GM21360 (cell line): ENCODE measurements at regions not wholly inside any gene's neighbourhood (a gene's known extent, or its start where the extent isn't known, plus 50 kb on each side); places are given as distances from the start of the nearest gene placed in this dataset.
A peak's percentile ranks its signal among the peaks of the same experiment; 100 is the strongest.

Experiments
- ATAC-seq: cut with Tn5 transposase; IDR thresholded peaks from one replicate; pipeline ENCODE4 v1.9.1; 2021; ENCODE audit warnings: mild to moderate bottlenecking, moderate library complexity; ENCODE audit not compliant: unreplicated experiment

DNA sequence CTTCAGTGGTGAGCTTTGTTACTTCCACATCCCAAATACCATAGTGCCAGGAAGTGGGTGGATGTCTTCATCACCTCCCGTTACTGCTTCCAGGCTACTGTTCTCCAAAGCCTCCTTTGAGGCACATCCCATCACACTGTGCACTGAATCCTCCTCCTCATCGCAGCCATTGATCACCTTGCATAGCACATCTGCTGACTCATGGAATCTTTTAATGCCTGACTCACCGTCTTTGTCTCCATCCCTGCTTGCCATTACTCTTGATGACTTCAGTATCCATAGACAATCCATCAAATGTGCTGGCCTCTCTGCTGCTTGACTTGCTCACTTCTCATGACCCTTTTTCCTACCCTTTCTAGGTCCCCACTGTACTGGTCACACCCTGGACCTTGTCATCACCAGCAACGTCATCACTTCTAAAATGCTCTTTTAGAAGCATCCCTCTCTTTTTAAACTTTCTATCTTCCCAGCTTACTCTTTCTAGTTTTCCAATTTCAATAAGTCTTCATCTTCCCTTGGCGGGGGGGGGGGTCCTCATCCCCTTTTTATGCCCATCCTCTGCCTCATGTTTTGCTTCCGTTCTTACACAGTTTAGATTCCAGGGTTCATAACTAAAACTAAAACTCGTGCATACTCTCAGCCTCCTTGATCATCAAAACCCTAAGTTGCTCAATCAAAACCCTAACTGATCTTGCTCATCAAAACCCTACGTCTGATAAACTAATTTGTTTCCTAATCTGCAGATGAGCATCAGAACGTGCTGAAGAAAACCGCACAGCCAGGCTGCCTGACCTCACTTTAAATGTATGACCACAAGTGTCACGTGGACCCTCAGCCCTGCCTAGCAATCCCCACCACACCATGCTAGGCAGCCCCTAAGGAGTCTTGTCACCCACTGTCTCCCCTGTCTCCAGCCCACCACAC is 289.7 kb upstream of the ZFHX3 start:
- no peak for ATAC-seq

DNA sequence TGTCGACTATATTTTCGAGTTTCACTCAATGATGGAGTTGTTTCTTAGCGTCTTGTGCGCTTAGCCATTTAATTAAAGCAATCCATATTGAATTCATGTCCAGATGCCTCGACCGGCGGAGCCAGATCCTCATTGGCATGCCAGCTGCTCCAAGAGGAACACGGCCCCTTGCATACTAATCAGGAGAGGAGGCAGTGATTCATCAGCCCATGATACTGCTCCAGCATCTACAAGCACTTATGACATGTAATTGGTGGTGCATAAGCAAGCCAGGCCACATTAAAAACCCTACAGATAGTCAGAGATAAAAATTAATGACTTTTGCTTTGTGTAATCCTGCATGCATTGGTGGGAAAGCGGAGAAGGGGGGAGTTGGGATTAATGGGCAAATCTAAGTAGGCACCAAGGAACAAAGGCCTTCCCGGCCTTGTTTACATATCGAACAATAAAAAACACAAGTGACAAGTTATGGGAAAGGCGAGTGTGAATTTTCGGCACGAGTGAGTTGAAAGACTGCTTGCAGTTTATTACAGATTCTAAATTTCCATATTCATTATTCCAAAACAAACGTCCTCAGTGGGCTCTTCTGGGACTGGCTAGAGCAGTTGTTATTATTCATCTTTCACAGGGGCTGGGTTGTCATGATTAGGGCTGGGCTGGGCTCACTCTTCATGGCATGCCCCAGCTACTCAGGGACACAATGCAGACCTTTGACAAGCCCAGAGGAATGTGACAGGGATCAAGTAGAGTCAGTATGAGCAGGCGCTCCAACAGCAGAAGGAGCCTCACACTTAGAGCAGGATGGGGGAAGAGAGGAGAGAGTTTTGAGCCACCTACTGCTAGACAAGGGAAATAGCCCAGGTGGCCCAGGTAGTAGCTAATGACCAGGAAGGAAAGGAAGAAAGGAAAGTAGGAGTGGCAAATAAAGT is 281.7 kb upstream of the ZFHX3 start:
- ATAC-seq: no peak

DNA sequence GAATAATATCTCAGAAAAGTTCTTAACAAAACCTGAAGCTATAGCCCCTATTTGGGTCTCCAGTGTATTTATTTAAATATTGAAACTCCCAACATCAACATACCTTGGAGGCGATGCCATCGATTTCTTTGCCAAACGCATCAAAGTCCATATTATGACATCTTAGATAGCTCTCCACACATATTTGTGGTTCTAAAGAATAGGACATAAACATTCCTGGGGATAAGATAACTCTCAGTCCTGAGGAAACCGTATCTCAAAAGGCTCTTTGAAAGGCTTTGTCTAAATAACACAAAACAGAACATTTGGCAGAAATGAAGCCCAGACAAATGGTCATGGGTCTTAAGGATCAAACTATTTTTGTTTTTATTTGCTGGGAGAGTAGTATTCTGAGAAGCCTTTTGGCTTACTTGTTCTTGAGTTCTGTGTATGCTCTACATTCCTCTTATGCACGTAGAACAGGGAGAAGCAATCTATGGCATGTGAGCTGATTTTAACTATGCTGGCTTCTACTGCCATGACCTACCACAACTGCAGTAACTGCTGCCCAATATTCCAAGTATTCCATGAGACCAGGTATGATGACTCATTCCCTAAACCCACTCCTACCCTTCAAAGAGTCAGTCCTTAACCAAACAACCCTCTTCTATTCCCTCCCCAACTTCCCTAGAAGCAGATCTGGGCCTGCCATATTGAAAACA is 279.0 kb upstream of the ZFHX3 start:
- ATAC-seq: no peak

DNA sequence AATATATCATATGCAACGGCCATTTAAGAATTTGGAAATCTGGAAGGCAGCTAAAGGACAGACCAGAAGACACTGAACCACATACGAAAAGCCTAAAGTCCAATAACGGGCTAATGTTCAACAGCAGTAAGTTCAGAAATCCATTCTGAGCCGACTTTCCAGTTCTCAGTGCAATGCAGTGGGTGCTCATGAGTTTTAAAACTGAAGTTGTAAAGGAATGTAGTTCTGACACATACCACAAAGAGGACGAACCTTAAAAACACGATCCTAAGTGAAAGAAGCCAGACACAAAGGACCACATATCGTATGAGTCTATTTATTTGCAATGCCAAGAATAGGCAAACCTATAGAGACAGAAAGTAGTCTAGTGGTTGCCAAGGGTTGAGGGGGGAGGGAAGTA is 278.3 kb upstream of the ZFHX3 start:
- no peak for ATAC-seq

DNA sequence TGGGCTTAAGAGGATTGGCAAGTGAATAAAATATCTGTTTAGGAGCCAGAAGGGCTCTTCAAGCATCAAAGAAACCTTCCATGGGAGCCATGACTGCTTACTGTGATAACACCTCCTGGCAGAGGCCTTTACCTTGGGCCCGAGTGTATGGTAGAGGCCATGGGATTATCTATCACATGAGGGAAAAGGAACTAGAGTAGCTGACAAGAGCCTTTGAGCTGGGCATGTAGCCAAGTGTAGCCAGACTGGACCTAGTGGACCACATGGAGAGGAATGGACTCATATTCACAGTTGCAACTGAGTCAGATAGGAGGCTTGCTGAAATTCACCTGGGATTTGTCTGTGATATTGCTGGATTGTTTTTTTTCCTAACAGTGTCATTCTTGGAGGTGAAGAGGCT is 276.0 kb upstream of the ZFHX3 start:
- no peak for ATAC-seq

DNA sequence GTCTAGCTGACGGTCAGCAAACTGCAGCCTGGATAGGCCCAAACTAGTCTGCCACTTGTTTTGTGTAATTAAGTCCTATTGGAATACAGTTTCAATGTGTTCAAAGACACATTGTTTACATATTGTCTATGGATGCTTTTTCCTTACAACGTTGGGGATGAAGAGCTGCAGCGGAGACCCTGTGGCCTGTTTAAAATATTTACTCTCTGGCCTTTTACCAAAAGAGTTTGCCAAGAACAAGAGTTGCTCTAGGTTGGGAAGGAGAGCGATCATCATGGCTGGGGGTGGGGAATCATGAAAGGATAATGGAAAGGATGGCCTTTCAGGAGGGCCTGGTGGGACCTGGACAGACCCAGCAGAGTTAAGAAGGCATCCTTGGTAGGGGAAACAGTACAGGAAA is 274.9 kb upstream of the ZFHX3 start:
- ATAC-seq: no peak

DNA sequence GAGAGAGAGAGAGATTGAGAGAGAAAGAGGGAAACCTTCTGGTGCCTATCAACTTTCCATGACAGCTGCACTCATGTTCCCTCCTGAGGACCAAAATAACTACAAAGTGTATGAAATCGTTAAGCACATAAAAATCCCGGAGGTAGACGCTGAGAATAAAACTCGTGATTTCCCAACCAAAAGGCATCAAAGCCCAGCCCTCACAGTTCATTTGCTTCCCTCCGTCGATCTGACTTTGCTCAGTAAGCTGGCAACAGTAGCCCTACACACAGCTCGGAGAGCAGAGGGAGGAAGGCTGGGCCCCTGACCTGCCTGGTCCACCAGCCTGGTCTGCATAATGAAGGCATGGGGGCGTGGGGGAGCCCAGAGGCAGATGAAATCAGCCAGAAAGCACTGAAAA is 273.9 kb upstream of the ZFHX3 start:
- no peak for ATAC-seq

DNA sequence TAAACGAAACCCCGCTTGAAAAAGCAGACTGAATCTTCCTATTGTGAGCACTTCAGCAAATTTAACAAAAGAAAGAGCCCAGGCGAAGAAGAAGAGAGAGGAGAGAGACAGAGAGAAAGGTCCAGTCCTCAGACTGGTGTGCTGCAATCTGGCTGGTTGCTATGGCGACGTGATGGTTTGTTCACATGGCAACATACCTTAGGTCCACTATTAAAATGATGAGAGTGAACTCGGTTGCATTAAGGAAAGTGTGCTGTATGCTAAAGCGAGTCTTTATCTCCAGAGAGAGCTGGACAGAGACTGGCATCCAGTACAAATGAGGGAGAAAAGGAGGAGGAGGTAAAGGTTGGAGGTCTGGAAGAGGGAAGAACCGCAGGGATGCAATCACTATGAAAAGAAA is 271.8 kb upstream of the ZFHX3 start:
- ATAC-seq: no peak

DNA sequence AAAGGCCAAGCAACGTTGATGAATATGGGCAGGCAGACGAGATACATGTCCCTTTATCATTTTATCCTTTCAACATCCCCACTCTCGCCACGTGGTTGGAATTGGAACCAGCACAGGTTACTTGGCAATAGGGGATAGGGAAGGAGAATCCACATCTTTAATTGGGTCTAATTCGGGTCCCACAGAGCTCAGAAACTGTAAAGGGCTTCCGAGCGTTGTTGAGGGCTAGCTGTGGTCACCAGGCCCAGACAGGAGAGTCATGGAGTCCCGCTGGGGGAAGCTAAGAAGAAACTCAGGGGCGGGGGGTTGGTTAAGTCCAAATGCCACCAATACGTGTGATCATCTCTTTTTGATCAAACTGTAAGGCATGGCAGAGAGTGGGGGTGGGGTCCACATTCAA is 271.3 kb upstream of the ZFHX3 start:
- no peak for ATAC-seq

DNA sequence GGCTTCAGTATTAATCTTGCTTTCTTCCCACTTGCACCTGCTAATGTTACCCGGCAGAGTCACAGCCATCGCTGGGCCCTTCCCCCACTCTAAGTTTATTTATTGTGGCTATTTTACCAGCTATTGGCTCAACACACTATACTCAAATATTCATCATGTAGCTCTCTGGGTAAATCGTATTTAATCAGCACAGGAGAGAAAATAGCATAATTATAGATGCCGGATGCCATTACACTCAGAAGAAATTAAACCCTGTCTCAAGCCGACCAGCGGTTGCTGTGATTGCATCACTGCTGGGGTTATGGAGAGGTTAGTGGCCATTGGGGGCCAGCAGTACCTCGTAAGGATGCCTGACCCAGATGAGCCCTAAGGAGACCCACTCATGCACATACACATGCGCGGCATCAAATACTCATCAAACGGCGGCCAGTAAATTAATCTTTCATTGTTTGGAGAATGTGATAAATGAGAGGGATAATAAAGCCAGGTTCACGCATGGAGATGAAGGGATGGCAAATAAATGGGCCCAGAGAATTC is 269.5 kb upstream of the ZFHX3 start:
- ATAC-seq: no peak

DNA sequence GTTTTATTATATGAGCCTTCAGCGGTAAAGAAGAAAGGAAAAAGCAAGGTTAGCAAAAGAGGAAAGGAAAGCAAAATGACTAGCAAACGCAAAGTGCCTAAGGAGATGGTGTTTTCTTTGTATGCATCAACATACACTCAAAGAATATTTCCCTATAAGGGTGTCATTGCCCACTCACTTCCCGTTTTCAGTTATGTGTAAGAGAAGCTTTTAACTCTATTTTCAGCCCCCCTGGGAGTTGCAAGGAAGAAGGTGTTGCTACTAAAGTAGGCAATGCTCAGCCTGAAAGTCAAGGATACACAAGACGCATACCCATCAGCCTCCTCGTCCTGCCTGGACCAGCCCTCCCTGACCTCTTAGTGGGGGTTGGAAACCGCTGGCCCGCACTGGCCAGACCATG is 267.7 kb upstream of the ZFHX3 start:
- ATAC-seq: peak; percentile 92

DNA sequence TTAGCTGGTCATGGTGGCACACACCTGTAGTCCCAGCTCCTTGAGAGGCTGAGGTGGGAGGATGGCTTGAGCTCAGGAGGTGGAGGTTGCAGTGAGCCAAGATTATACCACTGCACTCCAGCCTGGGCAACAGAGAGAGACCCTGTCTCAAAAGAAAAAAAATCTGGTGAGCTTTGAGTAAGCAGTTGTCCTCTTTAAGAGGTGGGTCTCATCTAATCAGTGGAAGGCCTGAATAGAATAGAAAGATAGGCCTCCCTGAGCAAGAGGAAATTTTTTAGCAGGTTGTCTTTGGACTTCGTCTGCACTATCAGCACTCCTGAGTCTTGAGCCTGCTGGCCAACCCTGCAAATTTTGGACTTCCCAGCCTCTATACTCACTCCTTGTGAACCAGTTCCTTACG is 266.0 kb upstream of the ZFHX3 start:
- no peak for ATAC-seq

DNA sequence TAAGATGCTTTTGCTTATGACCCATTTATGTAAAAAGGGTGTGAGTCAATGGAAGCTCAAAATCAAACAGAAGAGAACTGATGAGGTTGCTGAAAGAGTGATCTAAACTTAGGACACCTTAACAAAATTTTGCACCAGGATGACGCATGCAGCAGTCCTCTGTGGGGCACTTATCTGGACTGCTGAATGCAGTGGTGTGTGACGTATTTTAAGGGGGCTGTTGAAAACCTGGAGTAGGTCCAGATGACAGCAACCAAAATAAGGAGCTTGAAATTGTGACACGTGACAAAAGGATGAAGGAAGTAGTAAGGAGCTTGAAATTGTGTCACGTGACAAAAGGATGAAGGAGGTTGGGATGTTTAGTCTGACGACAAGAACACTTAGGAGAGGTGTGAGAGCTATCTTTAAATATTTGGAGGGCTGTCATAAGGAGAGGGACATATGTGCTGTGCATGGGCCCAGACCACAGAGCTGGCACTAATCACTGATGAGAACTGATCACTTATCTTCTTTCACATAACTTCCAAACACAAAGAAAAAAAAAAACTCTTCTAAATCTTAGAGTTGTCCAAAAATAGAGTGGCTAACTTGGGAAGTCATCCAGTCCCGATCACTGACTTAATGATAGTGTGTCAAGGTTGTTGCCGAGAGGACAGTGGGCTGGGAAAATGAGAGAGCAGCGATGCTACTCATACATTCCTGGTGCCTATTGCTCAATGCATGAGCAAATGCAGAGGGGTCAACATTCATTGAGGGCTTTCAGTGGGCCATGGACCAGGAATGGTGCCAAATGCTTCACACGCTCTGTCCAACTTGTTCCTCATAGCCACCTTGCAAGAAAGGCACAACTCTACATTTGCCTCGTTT is 264.2 kb upstream of the ZFHX3 start:
- no peak for ATAC-seq

DNA sequence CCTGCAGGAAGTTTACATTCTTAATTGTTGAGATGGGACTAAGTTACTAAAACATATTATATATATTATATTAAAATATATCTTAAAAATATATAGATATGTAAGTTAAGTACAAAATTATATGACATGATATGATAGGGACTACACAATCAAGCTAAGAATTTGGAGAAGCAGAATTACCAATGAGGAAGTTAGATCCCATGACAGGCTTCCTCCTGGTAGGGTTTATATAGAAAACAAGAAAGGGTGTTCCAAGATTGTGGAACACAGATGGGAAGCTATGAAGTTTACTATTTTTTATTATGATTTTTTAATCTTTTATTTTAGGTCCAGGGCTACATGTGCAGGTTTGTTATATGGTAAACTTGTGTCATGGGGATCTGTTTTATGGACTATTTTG is 260.8 kb upstream of the ZFHX3 start:
- no peak for ATAC-seq

DNA sequence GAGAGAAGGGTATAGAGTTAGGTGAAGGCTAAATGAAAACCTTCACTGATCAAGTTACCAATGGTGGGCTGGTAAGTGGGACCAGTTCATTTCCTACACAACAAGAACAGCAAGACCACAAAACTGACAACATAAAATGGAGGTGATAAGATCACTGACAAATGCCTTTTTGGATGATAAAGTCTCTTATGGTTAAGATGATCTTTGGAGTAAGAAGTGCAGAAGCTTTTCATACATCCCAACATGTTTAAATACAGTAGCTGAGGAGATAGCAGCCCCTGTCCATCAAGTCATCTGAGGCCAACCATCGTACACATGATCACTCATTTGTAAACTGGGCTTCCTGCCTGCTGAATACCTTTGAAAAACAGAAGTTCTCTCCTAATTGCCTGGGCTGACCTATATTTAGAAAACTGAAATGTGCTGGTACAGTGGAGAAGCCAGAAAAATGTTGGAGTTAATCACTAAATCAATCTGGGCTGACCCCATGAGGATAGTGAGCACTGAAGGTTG is 259.0 kb upstream of the ZFHX3 start:
- ATAC-seq: no peak

DNA sequence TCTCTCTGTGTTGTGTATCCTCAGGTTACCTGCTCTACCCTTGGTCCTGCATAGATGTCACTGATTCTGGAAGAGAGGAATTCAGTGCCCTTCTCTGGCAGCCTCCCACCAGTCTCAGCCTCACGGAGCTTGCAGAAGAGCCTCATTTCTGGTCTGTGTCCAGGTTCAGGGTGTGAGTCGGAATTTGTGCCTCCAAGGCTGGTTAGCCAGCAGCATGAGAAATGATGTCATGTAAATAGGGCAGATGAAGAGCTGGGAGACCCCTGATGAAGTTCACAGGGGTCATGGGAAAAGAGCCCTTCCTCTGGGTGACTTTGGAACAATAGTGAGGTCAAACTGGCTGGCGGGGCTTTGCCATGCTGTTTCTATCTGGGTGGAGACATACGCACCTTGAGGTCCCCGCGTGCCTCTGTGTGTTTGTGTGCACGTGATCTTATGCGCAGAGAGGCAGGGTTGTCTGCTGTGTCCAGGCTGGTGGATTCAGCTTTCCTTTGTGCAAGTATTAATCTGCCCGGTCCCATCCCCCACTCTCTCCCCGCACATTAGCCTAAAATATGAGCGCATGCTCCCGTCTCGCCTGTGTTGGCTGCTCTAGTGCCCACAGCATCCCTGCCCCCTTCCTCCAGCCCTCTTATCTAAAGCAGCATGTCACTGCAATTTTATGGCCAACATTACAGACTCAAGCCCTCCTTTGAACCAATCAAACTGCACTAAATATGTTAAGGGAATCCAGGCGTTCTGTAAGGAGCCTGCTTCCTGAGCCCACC is 256.3 kb upstream of the ZFHX3 start:
- ATAC-seq: no peak

DNA sequence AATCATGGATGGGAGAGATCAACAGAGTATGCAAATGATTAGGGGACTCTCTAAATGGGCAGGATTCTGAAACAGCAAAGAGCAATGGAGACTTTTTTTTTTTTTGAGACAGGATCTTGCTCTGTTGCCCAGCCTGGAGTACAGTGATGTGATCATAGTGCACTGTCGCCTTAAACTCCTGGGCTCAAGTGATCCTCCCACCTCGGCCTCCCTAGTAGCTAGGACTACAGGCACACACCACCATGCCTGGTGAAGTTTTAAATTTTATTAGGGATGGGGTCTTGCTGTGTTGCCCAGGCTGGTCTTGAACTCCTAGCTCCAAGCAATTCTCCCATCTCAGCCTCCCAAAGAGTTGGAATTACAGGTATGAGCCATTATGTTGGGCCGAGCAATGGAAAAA is 255.0 kb upstream of the ZFHX3 start:
- no peak for ATAC-seq

DNA sequence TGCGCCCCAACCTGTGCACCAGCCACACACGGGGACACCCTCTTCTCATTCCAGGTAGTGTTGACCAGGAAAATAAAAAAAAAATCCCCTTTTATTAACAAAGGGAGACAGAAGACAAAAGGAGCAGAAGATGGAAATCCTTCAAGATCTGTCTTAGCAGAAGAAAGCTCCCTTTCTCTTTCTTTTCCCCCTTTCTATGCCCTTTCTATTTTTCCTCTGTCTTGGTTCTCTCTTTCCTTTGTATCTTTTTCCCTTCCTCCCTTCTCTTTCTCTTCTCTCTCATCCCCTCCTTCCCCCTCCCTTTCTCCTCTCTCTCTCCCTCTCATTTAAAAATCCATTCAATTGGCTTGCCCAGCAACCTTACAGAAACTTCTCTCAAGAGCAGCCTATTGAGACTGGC is 254.1 kb upstream of the ZFHX3 start:
- no peak for ATAC-seq

DNA sequence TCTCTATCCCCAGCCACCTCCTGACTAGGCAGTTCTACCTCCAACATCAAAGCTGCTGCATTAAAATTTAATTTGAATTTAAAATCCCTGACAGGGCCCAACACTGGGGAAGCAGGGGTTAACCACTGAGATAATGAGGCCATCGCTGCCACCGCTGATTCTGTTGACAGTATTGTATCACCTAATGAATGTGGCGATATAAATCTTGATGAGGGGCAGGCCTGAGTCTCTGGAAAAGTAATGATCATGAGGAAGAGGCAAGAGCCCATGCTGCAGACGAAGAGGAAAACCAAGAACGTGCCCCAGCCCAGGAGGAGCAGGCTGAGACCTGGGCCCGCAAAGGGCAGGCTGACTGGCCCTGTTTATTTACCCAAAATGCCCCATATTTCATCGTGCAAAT is 251.4 kb upstream of the ZFHX3 start:
- no peak for ATAC-seq
